GM23248 (cell line): ENCODE measurements at regions not wholly inside any gene's neighbourhood (a gene's known extent, or its start where the extent isn't known, plus 50 kb on each side); places are given as distances from the start of the nearest gene placed in this dataset. TPM values are rescaled to one million over a fixed set of nuclear protein-coding genes. Genes with fewer than 3 reads are reported as not detected.

ENCODE experiments used
- DNase-seq: peaks from one replicate; pipeline ENCODE4 v3.0.0-alpha.2; 2015
- H2AFZ ChIP-seq: fragments of 200-600 bp; sonication (generic); 2 replicates; pipeline ENCODE4 v1.6.1; 2016; ENCODE audit warnings: antibody characterized with exemption
- H3F3A ChIP-seq: fragments of 200-600 bp; sonication (generic); 2 replicates; pipeline ENCODE4 v1.6.1; 2016; ENCODE audit warnings: mild to moderate bottlenecking, antibody characterized with exemption, mixed run types; ENCODE audit not compliant: insufficient read depth
- H3K27ac ChIP-seq: fragments of 200-600 bp; sonication (generic); 2 replicates; pipeline ENCODE4 v1.5.1; 2016; ENCODE audit warnings: mild to moderate bottlenecking
- H3K27me3 ChIP-seq: fragments of 200-600 bp; sonication (generic); replicated peaks from 2 replicates; pipeline ENCODE4 v1.6.1; 2016; ENCODE audit warnings: mild to moderate bottlenecking; ENCODE audit not compliant: insufficient read depth
- H3K36me3 ChIP-seq: fragments of 200-600 bp; sonication (generic); 2 replicates; pipeline ENCODE4 v1.6.1; 2016; ENCODE audit warnings: low read depth, mild to moderate bottlenecking
- H3K4me1 ChIP-seq: fragments of 200-600 bp; sonication (generic); 2 replicates; pipeline ENCODE4 v1.6.1; 2016; ENCODE audit warnings: mild to moderate bottlenecking; ENCODE audit not compliant: insufficient read depth
- H3K4me2 ChIP-seq: fragments of 200-600 bp; sonication (generic); one replicate; pipeline ENCODE4 v1.6.1; 2016; ENCODE audit warnings: mild to moderate bottlenecking; ENCODE audit not compliant: unreplicated experiment
- H3K4me3 ChIP-seq: fragments of 200-600 bp; sonication (generic); 2 replicates; pipeline ENCODE4 v1.5.1; 2016; ENCODE audit warnings: mild to moderate bottlenecking
- H3K79me2 ChIP-seq: fragments of 200-600 bp; sonication (generic); 2 replicates; pipeline ENCODE4 v1.6.1; 2016; ENCODE audit warnings: mild to moderate bottlenecking; ENCODE audit not compliant: insufficient read depth
- H3K9ac ChIP-seq: fragments of 200-600 bp; sonication (generic); 2 replicates; pipeline ENCODE4 v1.6.1; 2016; ENCODE audit warnings: mild to moderate bottlenecking
- H3K9me2 ChIP-seq: fragments of 200-600 bp; sonication (generic); 2 replicates; pipeline ENCODE4 v1.6.1; 2016; ENCODE audit warnings: mixed run types, mild to moderate bottlenecking, moderate library complexity; ENCODE audit not compliant: insufficient read depth
- H3K9me3 ChIP-seq: fragments of 200-600 bp; sonication (generic); one replicate; pipeline ENCODE4 v1.6.1; 2017; ENCODE audit warnings: low read depth
- H4K20me1 ChIP-seq: fragments of 200-600 bp; sonication (generic); 2 replicates; pipeline ENCODE4 v1.6.0; 2016; ENCODE audit not compliant: insufficient read depth
- EZH2 ChIP-seq: fragments of 200-600 bp; sonication (generic); IDR thresholded peaks from 2 replicates; pipeline ENCODE4 v1.6.1; 2018; ENCODE audit warnings: antibody characterized with exemption, mild to moderate bottlenecking; ENCODE audit not compliant: insufficient read depth, poor library complexity, severe bottlenecking
- EZH2phosphoT487 ChIP-seq: fragments of 200-600 bp; sonication (generic); IDR thresholded peaks from 2 replicates; pipeline ENCODE4 v1.6.1; 2018; ENCODE audit warnings: antibody characterized with exemption, moderate library complexity, mild to moderate bottlenecking, low read depth; ENCODE audit not compliant: insufficient read depth
- WGBS, 2 experiments: methylation state at CpG; one replicate each; pipeline ENCODE4 v1.1.6; 2015 to 2017; ENCODE audit warnings: low lambda C conversion rate in 2 of 2, low coverage in 1 of 2; ENCODE audit errors: missing lambda C conversion rate in 2 of 2; 5-methylcytosine and 5-hydroxymethylcytosine counted together
- in situ Hi-C: fragments of 300-500 bp; cut with MboI; formaldehyde crosslinking; loops from 2 replicates; pipeline ENCODE4 v1.15.0; 2020
- small RNA-seq: library from RNA; depleted of rRNA; stranded (forward); fragments of <200 nt; gene quantifications from one replicate; pipeline ENCODE3, GENCODE V24; 2014; ENCODE audit warnings: low read depth, low replicate concordance

- no peak overlapping the region for H3K27ac ChIP-seq
- peaks cover 11% of the 10 kb centered on the region; the same call in 1 of the 2 replicates for H3K4me1 ChIP-seq
- H3K27me3 ChIP-seq = no peaks in the 10 kb centered on the region
- H3K9ac ChIP-seq = no peak overlapping the region
- H3K79me2 ChIP-seq = no peaks in the 10 kb centered on the region
- TF ChIP-seq EZH2phosphoT487 (no peak), EZH2 (no peak)
- no peak for DNase-seq
- H3K4me2 ChIP-seq = no peak overlapping the region
- no peaks in the 10 kb centered on the region for H3K36me3 ChIP-seq
- in situ Hi-C loops = no loop called here
- peaks cover 7% of the 10 kb centered on the region for H3F3A ChIP-seq
- peaks cover 5% of the 10 kb centered on the region; the same call in 1 of the 2 replicates for H3K9me2 ChIP-seq
- H4K20me1 ChIP-seq = no peaks in the 10 kb centered on the region
- no peaks in the 10 kb centered on the region for H3K9me3 ChIP-seq
- WGBS, 2 experiments = 88 to 95% methylated on average over 2 of the region's 2 CpGs
- no peak overlapping the region for H2AFZ ChIP-seq
- H3K4me3 ChIP-seq = no peak overlapping the region
These were observed 50.4 kb upstream of the TGFBR2 start for GRCh38 chr3:30555968-30556367.

Small RNA genes in the stretch of these regions (small RNA-seq; reads per million reads assigned to genes)
- gene RF01848 = not detected
